Caco-2 (cell line): ENCODE measurements at regions not wholly inside any gene's neighbourhood (a gene's known extent, or its start where the extent isn't known, plus 50 kb on each side); places are given as distances from the start of the nearest gene placed in this dataset.
"Not testable (repeated sequence)": the region's sequence is repeated elsewhere in the genome, so short reads cannot be mapped to it uniquely, and the experiment has no call there.

Experiments
- BruUV-seq: library from RNA; stranded (reverse); fragments of 400-500 nt; replicated peaks from 2 replicates; lab custom pipeline; 2021; lab: Mats Ljungman, UMichigan
- CTCF ChIA-PET: fragments of 300-600 bp; sonication (Branson Sonifier 250); formaldehyde crosslinking; loops from one replicate; lab custom pipeline; 2022; ENCODE audit warnings: antibody characterized with exemption; lab: Charles Lee
- POLR2A ChIA-PET: fragments of 300-600 bp; sonication (Branson Sonifier 250); formaldehyde crosslinking; loops from one replicate; lab custom pipeline; 2022; ENCODE audit warnings: antibody characterized with exemption; lab: Charles Lee
- DNase-seq, 2 experiments: peaks; one replicate each; pipeline versions ENCODE4 v3.0.0 to v3.0.0-alpha.2; 2020 to 2022
- H3K27me3 ChIP-seq: replicated peaks from 2 replicates; pipeline ENCODE4 v1.6.0; 2011; ENCODE audit warnings: low read length; ENCODE audit not compliant: control insufficient read depth, insufficient read depth
- H3K36me3 ChIP-seq: 2 replicates; pipeline ENCODE4 v1.5.1; 2011; ENCODE audit warnings: low read length; ENCODE audit not compliant: control insufficient read depth, insufficient read depth
- H3K4me1 ChIP-seq: fragments of 250-450 bp; sonication (Bioruptor Pico); 2 replicates; pipeline ENCODE4 v1.5.1; 2020; ENCODE audit warnings: mild to moderate bottlenecking
- H3K4me3 ChIP-seq: 2 replicates; pipeline ENCODE4 v1.5.1; 2011; ENCODE audit warnings: low read depth, mild to moderate bottlenecking, control low read depth, low read length
- H3K9me3 ChIP-seq: fragments of 250-450 bp; sonication (Bioruptor Pico); 2 replicates; pipeline ENCODE4 v1.5.1; 2020; ENCODE audit warnings: mild to moderate bottlenecking, moderate library complexity
- H3K27ac Mint-ChIP-seq: one replicate; pipeline ENCODE4 v1.8.0; 2022; ENCODE audit warnings: mixed read lengths; ENCODE audit not compliant: unreplicated experiment
- H3K27me3 Mint-ChIP-seq: one replicate; pipeline ENCODE4 v1.8.0; 2022; ENCODE audit warnings: mixed read lengths; ENCODE audit not compliant: insufficient read depth, unreplicated experiment
- H3K36me3 Mint-ChIP-seq: one replicate; pipeline ENCODE4 v1.8.0; 2022; ENCODE audit warnings: mild to moderate bottlenecking, mixed read lengths; ENCODE audit not compliant: insufficient read depth, unreplicated experiment
- H3K4me1 Mint-ChIP-seq: one replicate; pipeline ENCODE4 v1.8.0; 2022; ENCODE audit warnings: low read depth, mixed read lengths; ENCODE audit not compliant: unreplicated experiment
- H3K4me3 Mint-ChIP-seq: one replicate; pipeline ENCODE4 v1.8.0; 2022; ENCODE audit warnings: mild to moderate bottlenecking, moderate library complexity, mixed read lengths; ENCODE audit not compliant: unreplicated experiment
- H3K9me3 Mint-ChIP-seq: one replicate; pipeline ENCODE4 v1.8.0; 2022; ENCODE audit warnings: mixed read lengths; ENCODE audit not compliant: unreplicated experiment
- intact Hi-C: fragments of 100-400 bp; cut with micrococcal nuclease; formaldehyde crosslinking; loops from one replicate; pipeline ENCODE4 v1.10.0; 2022; ENCODE audit not compliant: unreplicated experiment
- TF ChIP-seq, protein P1 (sequence below), 2 experiments: fragments of 200-600 bp in 1 of 2; IDR thresholded peaks; 1 replicate in 1 of 2; 2 replicates in 1 of 2; pipeline versions ENCODE4 v1.5.1 to v1.8.0; 2011 to 2022; ENCODE audit warnings: antibody characterized with exemption in 1 of 2, control low read depth in 1 of 2, inconsistent platforms in 1 of 2, low read depth in 1 of 2, low read length in 1 of 2, mild to moderate bottlenecking in 1 of 2, moderate library complexity in 1 of 2; ENCODE audit not compliant: insufficient read depth in 1 of 2, severe bottlenecking in 1 of 2, unreplicated experiment in 1 of 2

DNA sequence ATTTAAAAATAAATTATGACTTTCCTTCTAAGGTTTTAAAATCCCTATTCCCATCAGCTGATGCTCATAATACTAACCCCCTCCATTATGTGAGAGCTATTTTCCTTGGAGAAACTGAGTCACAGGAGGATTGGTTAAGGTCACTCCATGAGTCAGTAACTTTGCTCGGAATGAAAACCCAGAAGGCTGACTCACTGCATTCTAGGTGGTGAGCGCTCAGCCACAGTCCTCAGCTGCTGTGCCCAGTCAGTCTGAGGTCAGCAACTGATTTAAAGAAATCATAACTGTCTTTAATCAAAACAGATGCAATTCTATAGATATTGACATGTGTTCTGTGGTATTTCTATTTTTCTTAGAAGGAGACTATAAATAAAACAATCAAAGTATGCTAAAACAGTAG lies 359.2 kb downstream of the GJA1 start:
- CTCF ChIA-PET = no interaction called here

DNA sequence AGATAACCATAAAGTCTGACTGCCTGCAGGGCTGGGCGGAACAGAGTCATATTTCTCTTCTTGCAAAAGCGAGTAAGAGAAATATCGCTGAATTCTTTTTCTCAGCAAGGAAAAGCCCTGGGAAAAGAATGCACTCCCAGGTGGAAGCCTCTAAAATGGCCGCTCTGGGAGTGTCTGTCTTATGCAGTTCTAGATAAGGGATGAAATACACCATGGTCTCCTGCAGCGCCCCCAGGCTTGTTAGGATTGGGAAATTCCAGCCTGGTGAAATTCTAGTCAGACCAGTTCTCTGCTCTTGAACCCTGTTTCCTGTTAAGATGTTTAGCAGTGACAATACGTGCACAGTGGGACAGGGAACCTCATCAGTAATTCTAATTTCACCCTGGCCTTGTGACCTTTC lies 362.2 kb downstream of the GJA1 start:
- H3K36me3 Mint-ChIP-seq, H3K27me3 ChIP-seq, H3K27me3 Mint-ChIP-seq, H3K4me1 Mint-ChIP-seq, DNase-seq, H3K4me3 Mint-ChIP-seq, H3K27ac Mint-ChIP-seq, H3K9me3 ChIP-seq, BruUV-seq, intact Hi-C loops, H3K36me3 ChIP-seq, H3K4me3 ChIP-seq, H3K4me1 ChIP-seq, CTCF ChIA-PET, POLR2A ChIA-PET: not testable (repeated sequence)
- H3K9me3 Mint-ChIP-seq = peaks cover 44% of the 10 kb centered on the region

More for the DNA sequence above, 359.2 kb downstream of the GJA1 start:
- Histone ChIP-seq H3K27me3 (no peaks in the 10 kb centered on the region), H3K4me1 (no peaks in the 10 kb centered on the region), H3K4me3 (no peak overlapping the region), H3K9me3 (no peaks in the 10 kb centered on the region), H3K36me3 (no peaks in the 10 kb centered on the region)
- Mint-ChIP-seq H3K4me1 (no peaks in the 10 kb centered on the region), H3K36me3 (no peaks in the 10 kb centered on the region), H3K9me3 (peaks cover 22% of the 10 kb centered on the region), H3K27me3 (no peaks in the 10 kb centered on the region), H3K4me3 (no peak overlapping the region), H3K27ac (no peak overlapping the region)
- BruUV-seq = no TSS peak
- POLR2A ChIA-PET = no interaction called here
- intact Hi-C loops = no loop called here
- no peak for DNase-seq
- TF ChIP-seq, protein P1, sequence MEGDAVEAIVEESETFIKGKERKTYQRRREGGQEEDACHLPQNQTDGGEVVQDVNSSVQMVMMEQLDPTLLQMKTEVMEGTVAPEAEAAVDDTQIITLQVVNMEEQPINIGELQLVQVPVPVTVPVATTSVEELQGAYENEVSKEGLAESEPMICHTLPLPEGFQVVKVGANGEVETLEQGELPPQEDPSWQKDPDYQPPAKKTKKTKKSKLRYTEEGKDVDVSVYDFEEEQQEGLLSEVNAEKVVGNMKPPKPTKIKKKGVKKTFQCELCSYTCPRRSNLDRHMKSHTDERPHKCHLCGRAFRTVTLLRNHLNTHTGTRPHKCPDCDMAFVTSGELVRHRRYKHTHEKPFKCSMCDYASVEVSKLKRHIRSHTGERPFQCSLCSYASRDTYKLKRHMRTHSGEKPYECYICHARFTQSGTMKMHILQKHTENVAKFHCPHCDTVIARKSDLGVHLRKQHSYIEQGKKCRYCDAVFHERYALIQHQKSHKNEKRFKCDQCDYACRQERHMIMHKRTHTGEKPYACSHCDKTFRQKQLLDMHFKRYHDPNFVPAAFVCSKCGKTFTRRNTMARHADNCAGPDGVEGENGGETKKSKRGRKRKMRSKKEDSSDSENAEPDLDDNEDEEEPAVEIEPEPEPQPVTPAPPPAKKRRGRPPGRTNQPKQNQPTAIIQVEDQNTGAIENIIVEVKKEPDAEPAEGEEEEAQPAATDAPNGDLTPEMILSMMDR (IDR thresholded peaks at IDR 0.05; ENCODE audit: insufficient read depth in 1 of 2, low read depth in 1 of 2, low read length in 1 of 2, severe bottlenecking in 1 of 2, unreplicated experiment in 1 of 2) = no peak

- H3K36me3 Mint-ChIP-seq, H3K4me1 ChIP-seq, H3K27me3 ChIP-seq, POLR2A ChIA-PET, DNase-seq, intact Hi-C loops, H3K36me3 ChIP-seq, H3K4me1 Mint-ChIP-seq, H3K9me3 ChIP-seq, BruUV-seq, CTCF ChIA-PET, H3K4me3 ChIP-seq, H3K27me3 Mint-ChIP-seq, H3K4me3 Mint-ChIP-seq, H3K27ac Mint-ChIP-seq: not testable (repeated sequence)
- peaks cover 46% of the 10 kb centered on the region for H3K9me3 Mint-ChIP-seq
Measured at GRCh38 chr6:121798126-121798525, 362.7 kb downstream of the GJA1 start.

DNA sequence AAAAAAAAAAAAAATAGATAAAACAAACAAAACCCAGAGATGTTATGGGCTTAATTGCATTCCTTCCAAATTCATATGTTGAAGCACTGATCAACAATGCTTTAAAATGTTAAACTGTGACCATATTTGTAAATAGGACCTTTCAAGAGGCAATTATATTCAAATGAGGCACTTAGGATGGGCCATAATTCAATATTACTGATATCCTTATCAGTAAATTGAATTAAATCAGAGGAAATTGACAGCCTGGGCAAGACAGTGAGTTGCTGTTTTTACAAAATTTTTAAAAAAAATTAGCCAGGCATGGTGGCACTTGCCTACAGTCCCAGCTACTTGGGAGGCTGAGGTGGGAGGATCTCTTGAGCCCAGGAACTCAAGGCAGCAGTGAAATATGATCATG lies 364.1 kb downstream of the GJA1 start:
- ChIA-PET CTCF (no interaction called here), POLR2A (no interaction called here)
- TF ChIP-seq, protein P1 (IDR thresholded peaks at IDR 0.05; ENCODE audit: insufficient read depth in 1 of 2, low read depth in 1 of 2, low read length in 1 of 2, severe bottlenecking in 1 of 2, unreplicated experiment in 1 of 2) = no peak
- no peaks in the 10 kb centered on the region for H3K4me1 ChIP-seq
- Mint-ChIP-seq H3K27ac (no peak overlapping the region), H3K36me3 (no peaks in the 10 kb centered on the region), H3K4me3 (no peak overlapping the region), H3K27me3 (no peaks in the 10 kb centered on the region), H3K4me1 (no peaks in the 10 kb centered on the region), H3K9me3 (peaks cover 50% of the 10 kb centered on the region)
- no peak for DNase-seq
- H3K27me3 ChIP-seq = no peaks in the 10 kb centered on the region
- H3K36me3 ChIP-seq = no peaks in the 10 kb centered on the region
- peaks cover 6% of the 10 kb centered on the region for H3K9me3 ChIP-seq
- no peak overlapping the region for H3K4me3 ChIP-seq
- no TSS peak for BruUV-seq
- intact Hi-C loops = no loop called here
